22Rv1 (cell line): ENCODE measurements at regions not wholly inside any gene's neighbourhood (a gene's known extent, or its start where the extent isn't known, plus 50 kb on each side); places are given as distances from the start of the nearest gene placed in this dataset.

Experiments
- ZFX ChIP-seq: fragments of 450-650 bp; IDR thresholded peaks from 2 replicates; pipeline ENCODE4 v1.6.1; 2017; ENCODE audit warnings: antibody characterized with exemption, borderline replicate concordance
- TF ChIP-seq, protein P1 (sequence below): fragments of 450-650 bp; IDR thresholded peaks from 2 replicates; pipeline ENCODE4 v1.5.1; 2017; ENCODE audit warnings: mild to moderate bottlenecking

DNA sequence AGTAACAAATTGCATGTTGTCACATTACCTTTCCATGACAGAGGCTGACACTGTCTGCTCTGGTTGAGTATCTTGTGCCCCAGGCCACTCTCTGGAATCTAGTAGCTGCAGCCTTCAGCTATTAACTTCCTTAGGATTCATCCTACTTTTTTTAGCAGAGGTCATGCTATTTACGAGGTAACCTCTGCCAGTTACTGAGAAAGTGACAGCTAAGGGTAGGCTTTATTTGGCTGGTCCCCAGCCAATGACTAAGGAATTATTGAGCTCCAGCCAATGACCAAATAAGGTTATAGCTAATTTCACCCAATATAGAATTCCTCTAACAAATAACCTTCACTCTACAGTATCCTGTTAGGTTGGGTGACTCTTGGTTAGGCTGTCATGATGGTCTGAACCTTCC, 1361.7 kb downstream of the XPNPEP1 start:
- TF ChIP-seq, protein P1, sequence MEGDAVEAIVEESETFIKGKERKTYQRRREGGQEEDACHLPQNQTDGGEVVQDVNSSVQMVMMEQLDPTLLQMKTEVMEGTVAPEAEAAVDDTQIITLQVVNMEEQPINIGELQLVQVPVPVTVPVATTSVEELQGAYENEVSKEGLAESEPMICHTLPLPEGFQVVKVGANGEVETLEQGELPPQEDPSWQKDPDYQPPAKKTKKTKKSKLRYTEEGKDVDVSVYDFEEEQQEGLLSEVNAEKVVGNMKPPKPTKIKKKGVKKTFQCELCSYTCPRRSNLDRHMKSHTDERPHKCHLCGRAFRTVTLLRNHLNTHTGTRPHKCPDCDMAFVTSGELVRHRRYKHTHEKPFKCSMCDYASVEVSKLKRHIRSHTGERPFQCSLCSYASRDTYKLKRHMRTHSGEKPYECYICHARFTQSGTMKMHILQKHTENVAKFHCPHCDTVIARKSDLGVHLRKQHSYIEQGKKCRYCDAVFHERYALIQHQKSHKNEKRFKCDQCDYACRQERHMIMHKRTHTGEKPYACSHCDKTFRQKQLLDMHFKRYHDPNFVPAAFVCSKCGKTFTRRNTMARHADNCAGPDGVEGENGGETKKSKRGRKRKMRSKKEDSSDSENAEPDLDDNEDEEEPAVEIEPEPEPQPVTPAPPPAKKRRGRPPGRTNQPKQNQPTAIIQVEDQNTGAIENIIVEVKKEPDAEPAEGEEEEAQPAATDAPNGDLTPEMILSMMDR = no peak
- no peak for TF ChIP-seq ZFX
